NCI-H1105 treated with DMSO at 0.1 percent for 48 hours (cell line): ENCODE measurements at regions not wholly inside any gene's neighbourhood (a gene's known extent, or its start where the extent isn't known, plus 50 kb on each side); places are given as distances from the start of the nearest gene placed in this dataset.
A peak's percentile ranks its signal among the peaks of the same experiment; 100 is the strongest.
"Not testable (repeated sequence)": the region's sequence is repeated elsewhere in the genome, so short reads cannot be mapped to it uniquely, and the experiment has no call there.

Experiments
- DNase-seq: peaks from one replicate; lab custom pipeline; 2025; lab: John Stamatoyannopoulos, UW

- DNase-seq, result no peak
Observed at GRCh38 chr9:19651681-19652080, 137.2 kb downstream of the SLC24A2 start.

GRCh38 chr9:19650312-19650711, 138.5 kb downstream of the SLC24A2 start:
- no peak for DNase-seq

- DNase-seq, result no peak
Observed at GRCh38 chr9:19649336-19650041, 139.3 kb downstream of the SLC24A2 start.

GRCh38 chr9:19648672-19649071, 140.2 kb downstream of the SLC24A2 start:
- no peak for DNase-seq

GRCh38 chr9:19643875-19644274, 145.0 kb downstream of the SLC24A2 start:
- DNase-seq, result no peak

GRCh38 chr9:19642256-19642655, 146.6 kb downstream of the SLC24A2 start:
- no peak for DNase-seq

- no peak for DNase-seq
Observed at GRCh38 chr9:19641046-19641445, 147.8 kb downstream of the SLC24A2 start.

GRCh38 chr9:19640014-19640413, 148.8 kb downstream of the SLC24A2 start:
- DNase-seq, result no peak

GRCh38 chr9:19637084-19637483, 151.8 kb downstream of the SLC24A2 start:
- DNase-seq, result no peak

- no peak for DNase-seq
Observed at GRCh38 chr9:19634881-19635280, 154.0 kb downstream of the SLC24A2 start.

GRCh38 chr9:19631181-19631580, 157.7 kb downstream of the SLC24A2 start:
- DNase-seq, result no peak

GRCh38 chr9:19630760-19631159, 158.1 kb downstream of the SLC24A2 start:
- DNase-seq, result no peak

GRCh38 chr9:19629488-19629887, 159.3 kb downstream of the SLC24A2 start:
- no peak for DNase-seq

- DNase-seq, result not testable (repeated sequence)
Observed at GRCh38 chr9:19625426-19625825, 163.4 kb downstream of the SLC24A2 start.

- no peak for DNase-seq
Observed at GRCh38 chr9:19624519-19624918, 164.3 kb downstream of the SLC24A2 start.

- DNase-seq, result no peak
Observed at GRCh38 chr9:19623941-19624340, 164.9 kb downstream of the SLC24A2 start.

- no peak for DNase-seq
Observed at GRCh38 chr9:19620326-19620725, 168.5 kb downstream of the SLC24A2 start.

GRCh38 chr9:19619221-19619620, 169.6 kb downstream of the SLC24A2 start:
- no peak for DNase-seq

- peak; percentile 10 for DNase-seq
Observed at GRCh38 chr9:19618816-19619215, 170.0 kb downstream of the SLC24A2 start.

- DNase-seq, result no peak
Observed at GRCh38 chr9:19615036-19615624, 173.7 kb downstream of the SLC24A2 start.

GRCh38 chr9:19614294-19614693, 174.5 kb downstream of the SLC24A2 start:
- DNase-seq, result no peak

- DNase-seq, result no peak
Observed at GRCh38 chr9:19600538-19600937, 188.3 kb downstream of the SLC24A2 start.

GRCh38 chr9:19598722-19599121, 189.9 kb downstream of the ACER2 start:
- DNase-seq, result no peak

GRCh38 chr9:19597176-19597575, 188.4 kb downstream of the ACER2 start:
- DNase-seq, result no peak
